NCI-H345 (cell line): ENCODE measurements at regions not wholly inside any gene's neighbourhood (a gene's known extent, or its start where the extent isn't known, plus 50 kb on each side); places are given as distances from the start of the nearest gene placed in this dataset.
"Not testable (repeated sequence)": the region's sequence is repeated elsewhere in the genome, so short reads cannot be mapped to it uniquely, and the experiment has no call there.

Source experiments
- DNase-seq: peaks from one replicate; lab custom pipeline; 2025; lab: John Stamatoyannopoulos, UW

DNA sequence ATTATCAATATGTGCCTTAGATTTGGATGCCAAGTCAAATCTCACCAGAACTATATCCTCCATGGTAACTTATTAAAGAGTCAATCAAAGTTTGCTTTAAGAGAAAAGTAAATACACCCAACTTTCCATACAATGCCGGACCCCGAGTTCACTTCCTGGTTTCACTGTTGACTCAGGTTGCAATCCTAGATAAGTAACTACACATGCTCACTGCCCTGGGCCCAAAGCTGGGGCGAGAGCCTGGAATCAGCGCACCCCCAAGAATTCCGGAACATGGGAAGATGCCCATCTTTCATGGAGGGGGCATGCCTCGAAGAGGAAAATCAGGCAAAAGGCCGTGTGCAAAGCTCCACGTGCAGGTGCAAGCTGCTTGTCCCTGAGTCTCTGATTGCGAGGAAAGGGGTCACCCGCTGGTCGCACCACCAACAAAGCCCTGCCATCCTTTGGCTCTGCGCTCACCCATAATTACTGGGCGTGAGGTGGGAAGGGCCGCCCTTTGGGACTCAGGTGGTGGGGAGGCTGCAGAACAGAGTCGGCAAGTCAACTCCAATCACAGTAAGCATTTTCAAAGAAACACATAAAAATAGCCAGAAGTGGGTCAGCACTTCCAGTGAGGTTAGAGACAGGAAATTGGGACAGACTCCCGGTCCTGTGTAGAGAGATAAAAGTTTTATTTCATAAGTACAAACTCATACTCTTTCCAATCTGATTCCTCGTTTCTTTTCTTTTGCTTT lies 167.7 kb downstream of the TOMM20 start:
- no peak for DNase-seq

GRCh38 chr1:234958706-234959657 lies 169.7 kb downstream of the TOMM20 start:
- DNase-seq: no peak

- no peak for DNase-seq
These were observed 170.5 kb downstream of the TOMM20 start for GRCh38 chr1:234958066-234958705.

- no peak for DNase-seq
These were observed 171.1 kb downstream of the TOMM20 start for GRCh38 chr1:234957330-234958065.

GRCh38 chr1:234956821-234957329 lies 171.8 kb downstream of the TOMM20 start:
- DNase-seq: no peak

- no peak for DNase-seq
These were observed 173.4 kb downstream of the TOMM20 start for GRCh38 chr1:234955107-234955731.

DNA sequence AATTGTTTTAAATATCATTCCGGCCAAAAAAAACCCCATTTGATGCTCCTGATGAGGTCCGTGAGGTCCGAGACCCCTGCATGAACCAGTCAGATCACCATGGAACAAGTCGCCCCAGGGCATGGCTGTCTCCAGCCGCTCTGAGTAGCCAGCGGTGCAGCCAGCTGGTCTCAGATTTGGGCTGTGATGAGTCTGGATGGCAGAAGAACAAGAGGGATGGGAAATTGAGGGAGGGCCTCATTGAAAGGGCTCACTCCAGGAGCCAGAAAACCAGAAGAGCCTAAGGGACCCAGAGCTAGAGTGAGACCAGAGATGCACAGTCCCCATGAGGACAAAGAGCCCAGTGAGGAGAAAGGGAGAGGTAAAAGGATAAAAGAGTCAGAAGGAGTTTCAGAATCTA lies 174.0 kb downstream of the TOMM20 start:
- DNase-seq: no peak

DNA sequence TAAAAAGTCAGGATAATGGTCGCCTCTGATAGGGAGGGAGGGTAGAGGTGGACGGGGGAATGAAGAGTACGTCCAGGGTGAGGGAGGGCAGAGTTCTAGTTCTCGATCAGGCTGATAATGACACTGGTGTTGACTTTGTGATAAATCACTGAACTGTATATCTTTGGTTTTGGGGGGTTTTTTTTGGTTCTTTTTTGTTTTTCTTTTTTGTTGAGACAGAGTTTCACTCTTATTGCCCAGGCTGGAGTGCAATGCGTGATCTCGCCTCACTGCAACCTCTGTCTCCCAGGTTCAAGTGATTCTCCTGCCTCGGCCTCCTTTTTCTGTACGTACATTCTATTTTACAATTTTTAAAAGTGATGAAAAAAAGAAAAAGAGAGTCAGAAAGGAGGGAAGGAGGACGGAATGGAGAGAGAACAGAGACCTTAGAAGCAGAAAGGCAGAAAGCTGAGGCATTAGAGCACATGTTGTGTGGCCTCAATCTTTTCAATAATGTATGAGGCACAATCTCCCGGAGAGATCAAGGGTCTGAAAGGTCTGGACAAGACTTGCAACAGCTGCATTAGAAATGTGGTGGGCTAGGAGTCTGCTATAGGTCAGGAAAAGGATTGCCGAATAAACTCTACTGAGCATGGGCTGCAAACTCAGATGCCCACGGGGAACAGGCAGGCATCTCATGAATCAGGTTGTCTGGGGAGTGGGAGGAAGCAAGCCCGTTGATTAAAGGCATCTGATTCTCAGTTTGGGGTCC lies 174.8 kb downstream of the TOMM20 start:
- no peak for DNase-seq

DNA sequence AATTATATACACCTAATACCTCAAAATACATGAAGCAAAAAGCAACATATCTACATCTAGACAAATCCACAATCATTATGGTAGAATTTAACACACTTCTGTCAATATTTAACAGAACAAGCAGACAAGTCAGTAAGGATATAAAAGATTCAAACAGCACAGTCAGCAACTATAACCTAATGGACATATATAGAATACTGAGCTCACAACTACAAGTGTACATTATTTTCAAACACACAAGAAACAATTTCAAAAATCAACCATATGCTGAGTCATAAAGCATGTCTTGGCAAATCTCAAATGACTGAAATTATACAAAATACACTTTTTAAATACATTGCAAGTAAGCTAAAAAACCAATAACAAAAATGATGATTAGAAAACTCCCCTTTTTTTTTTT lies 178.0 kb downstream of the TOMM20 start:
- DNase-seq: no peak

- not testable (repeated sequence) for DNase-seq
These were observed 179.1 kb downstream of the TOMM20 start for GRCh38 chr1:234949528-234949927.

GRCh38 chr1:234944439-234945344 lies 183.9 kb downstream of the TOMM20 start:
- no peak for DNase-seq

DNA sequence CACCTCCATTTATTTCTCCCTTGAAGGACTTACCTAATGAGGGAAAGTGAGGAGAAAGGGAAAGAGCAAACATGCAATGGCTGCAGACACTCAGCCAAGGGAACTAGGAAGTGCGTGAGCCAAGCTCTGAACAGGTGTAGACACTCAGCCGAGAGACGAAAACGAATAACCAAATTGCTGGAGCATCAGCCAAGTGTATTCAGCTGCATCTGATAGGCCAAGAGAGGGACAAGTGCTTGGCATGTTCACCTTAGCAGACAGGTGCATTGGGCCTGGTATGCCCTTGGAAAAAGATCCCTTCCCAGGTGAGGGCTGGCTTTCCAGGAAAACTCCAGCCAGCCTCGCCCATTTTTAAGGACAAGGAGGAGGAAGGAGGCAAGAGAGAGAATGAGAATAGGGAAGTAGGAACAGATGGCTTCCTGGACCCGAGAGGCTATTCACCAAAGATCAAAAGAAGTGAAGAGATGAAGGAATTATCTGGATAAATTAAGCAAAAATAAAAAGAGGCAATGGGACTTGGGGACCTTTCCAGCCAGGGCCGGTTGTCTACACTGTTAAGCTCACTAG lies 184.7 kb downstream of the TOMM20 start:
- no peak for DNase-seq

GRCh38 chr1:234942879-234943506 lies 185.6 kb downstream of the TOMM20 start:
- no peak for DNase-seq

DNA sequence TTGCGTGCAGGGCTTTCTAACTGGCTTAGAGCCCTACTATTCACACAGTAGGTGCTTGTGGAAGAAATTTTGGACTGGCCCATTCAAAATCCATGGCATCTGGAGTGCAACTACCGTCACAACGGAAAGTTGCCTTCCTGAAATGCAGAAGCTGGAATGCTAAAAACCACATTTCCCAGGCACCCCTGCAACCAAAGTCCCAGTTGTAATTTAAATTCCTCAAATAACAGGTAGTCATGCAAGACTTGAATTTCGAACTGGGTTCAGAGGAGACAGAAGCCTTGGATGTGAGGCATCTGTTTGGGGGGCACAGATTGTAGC lies 186.7 kb downstream of the TOMM20 start:
- DNase-seq: no peak

- DNase-seq: no peak
These were observed 187.2 kb downstream of the TOMM20 start for GRCh38 chr1:234941321-234942011.

DNA sequence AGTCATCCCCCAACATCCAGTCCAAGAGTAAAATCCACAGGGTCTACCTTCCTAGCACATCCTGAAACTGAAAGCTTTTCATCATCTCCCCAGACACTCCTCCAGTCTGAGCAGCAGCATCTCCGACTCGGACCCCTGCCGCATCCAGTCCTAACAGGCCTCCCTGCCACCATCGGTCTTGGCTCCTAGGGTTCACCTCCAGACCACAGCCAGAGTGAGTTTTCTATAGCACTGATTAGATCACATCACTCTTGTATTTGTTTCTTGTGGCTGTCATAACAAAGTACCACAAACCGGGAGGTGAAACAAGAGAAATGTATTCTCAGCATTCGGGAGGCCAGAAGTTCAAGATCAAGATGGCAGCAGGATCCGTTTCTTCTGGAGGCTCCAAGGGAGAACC lies 187.8 kb downstream of the TOMM20 start:
- no peak for DNase-seq

- DNase-seq: no peak
These were observed 189.7 kb downstream of the TOMM20 start for GRCh38 chr1:234938924-234939323.

GRCh38 chr1:234938135-234938534 lies 190.5 kb downstream of the TOMM20 start:
- DNase-seq: no peak
